B cell (primary cell): ENCODE measurements at regions not wholly inside any gene's neighbourhood (a gene's known extent, or its start where the extent isn't known, plus 50 kb on each side); places are given as distances from the start of the nearest gene placed in this dataset.

ENCODE experiments used
- EZH2 ChIP-seq: IDR thresholded peaks from 2 replicates; pipeline ENCODE4 v1.6.1; 2012; ENCODE audit warnings: borderline replicate concordance, low read depth, mild to moderate bottlenecking, moderate library complexity, low read length; ENCODE audit not compliant: insufficient read depth, poor library complexity, severe bottlenecking
- TF ChIP-seq, protein P1 (sequence below): fragments of 200-600 bp; IDR thresholded peaks from one replicate; pipeline ENCODE4 v1.8.0; 2022; ENCODE audit warnings: antibody characterized with exemption, mild to moderate bottlenecking

- no peak for TF ChIP-seq EZH2
- TF ChIP-seq, protein P1, sequence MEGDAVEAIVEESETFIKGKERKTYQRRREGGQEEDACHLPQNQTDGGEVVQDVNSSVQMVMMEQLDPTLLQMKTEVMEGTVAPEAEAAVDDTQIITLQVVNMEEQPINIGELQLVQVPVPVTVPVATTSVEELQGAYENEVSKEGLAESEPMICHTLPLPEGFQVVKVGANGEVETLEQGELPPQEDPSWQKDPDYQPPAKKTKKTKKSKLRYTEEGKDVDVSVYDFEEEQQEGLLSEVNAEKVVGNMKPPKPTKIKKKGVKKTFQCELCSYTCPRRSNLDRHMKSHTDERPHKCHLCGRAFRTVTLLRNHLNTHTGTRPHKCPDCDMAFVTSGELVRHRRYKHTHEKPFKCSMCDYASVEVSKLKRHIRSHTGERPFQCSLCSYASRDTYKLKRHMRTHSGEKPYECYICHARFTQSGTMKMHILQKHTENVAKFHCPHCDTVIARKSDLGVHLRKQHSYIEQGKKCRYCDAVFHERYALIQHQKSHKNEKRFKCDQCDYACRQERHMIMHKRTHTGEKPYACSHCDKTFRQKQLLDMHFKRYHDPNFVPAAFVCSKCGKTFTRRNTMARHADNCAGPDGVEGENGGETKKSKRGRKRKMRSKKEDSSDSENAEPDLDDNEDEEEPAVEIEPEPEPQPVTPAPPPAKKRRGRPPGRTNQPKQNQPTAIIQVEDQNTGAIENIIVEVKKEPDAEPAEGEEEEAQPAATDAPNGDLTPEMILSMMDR = no peak
Observed at GRCh38 chr1:164337885-164338284, 221.1 kb upstream of the PBX1 start.
